ENCODE measurements at regions not wholly inside any gene's neighbourhood (a gene's known extent, or its start where the extent isn't known, plus 50 kb on each side); places are given as distances from the start of the nearest gene placed in this dataset.

GRCh38 chr12:118763234-118763633 is 218.1 kb upstream of the SRRM4 start:
- 0% methylated on average over 1 of the region's 1 CpG for WGBS (ENCODE audit: insufficient coverage, low coverage, missing lambda C conversion rate)
- no peaks in the 10 kb centered on the region for H3K36me3 ChIP-seq (ENCODE audit: control insufficient read depth, insufficient read depth, low read length)
- ATAC-seq (no peak), DNase-seq (ENCODE audit: extremely low read depth in 1 of 4, low spot score in 3 of 4) (no peak), FAIRE-seq (no peak)
- H3K4me1 ChIP-seq (replicated peaks in 1 of 2; ENCODE audit: control insufficient read depth in 2 of 2, insufficient read depth in 2 of 2, low read length in 2 of 2): no peaks in the 10 kb centered on the region
- no peaks in the 10 kb centered on the region for H4K20me1 ChIP-seq (replicated peaks; ENCODE audit: control insufficient read depth, insufficient read depth, low read length)
- H3K4me3 ChIP-seq: no peak overlapping the region
- no peaks in the 10 kb centered on the region for H3K9me3 ChIP-seq (replicated peaks; ENCODE audit: control insufficient read depth, insufficient read depth, low read depth, low read length)
- H3K9ac ChIP-seq (ENCODE audit: insufficient read depth in 1 of 2, low read depth in 2 of 2, low read length in 2 of 2): no peak overlapping the region
- H3K27ac ChIP-seq (ENCODE audit: extremely low read depth, low read depth, low read length): no peak overlapping the region
- TF ChIP-seq ETS2 (tag; IDR thresholded peaks at IDR 0.05; ENCODE audit: borderline replicate concordance, poor library complexity, severe bottlenecking): no peak
- no peak for TF ChIP-seq ESRRA (IDR thresholded peaks at IDR 0.05; ENCODE audit: borderline replicate concordance, low read depth)
- TF ChIP-seq TSC22D4 (tag; IDR thresholded peaks at IDR 0.05): no peak
- TF ChIP-seq NR0B1 (IDR thresholded peaks at IDR 0.05; ENCODE audit: partially characterized antibody): no peak
- TF ChIP-seq MITF (IDR thresholded peaks at IDR 0.05): no peak
- TF ChIP-seq NR1H2 (CRISPR knock-in tag; IDR thresholded peaks at IDR 0.05): no peak
- no peak for TF ChIP-seq PKNOX1 (IDR thresholded peaks at IDR 0.05)
- no peak for TF ChIP-seq ATF7 (IDR thresholded peaks at IDR 0.05)
- no peak for TF ChIP-seq ZNF12 (CRISPR knock-in tag; IDR thresholded peaks at IDR 0.05)
- no peak for TF ChIP-seq CBX2 (IDR thresholded peaks at IDR 0.05; ENCODE audit: insufficient read depth, low read length, poor library complexity, severe bottlenecking)
- TF ChIP-seq IRF2 (CRISPR knock-in tag; IDR thresholded peaks at IDR 0.05): no peak
- TF ChIP-seq SREBF1 (IDR thresholded peaks at IDR 0.05; ENCODE audit: borderline replicate concordance, low read depth, low read length): no peak
- TF ChIP-seq PHB2 (IDR thresholded peaks at IDR 0.05; ENCODE audit: low read depth): no peak
- TF ChIP-seq ZNF431 (CRISPR knock-in tag; IDR thresholded peaks at IDR 0.05): no peak
- no peak for TF ChIP-seq EWSR1 (IDR thresholded peaks at IDR 0.05; ENCODE audit: borderline replicate concordance, low read depth, partially characterized antibody)
- no peak for TF ChIP-seq PCBP2 (IDR thresholded peaks at IDR 0.05; ENCODE audit: low read depth, low read length, poor library complexity, severe bottlenecking)
- no peak overlapping the region for H3K4me2 ChIP-seq (ENCODE audit: insufficient read depth, low read length)
- H3K79me2 ChIP-seq (ENCODE audit: control insufficient read depth, insufficient read depth, low read length): no peaks in the 10 kb centered on the region
- ChIA-PET CTCF (ENCODE audit: low intra/inter-chr PET ratio) (no interaction called here), POLR2A (no interaction called here)
- no TSS peak for BruUV-seq (replicated peaks)
- no peaks in the 10 kb centered on the region for H3K9me1 ChIP-seq (ENCODE audit: control insufficient read depth, insufficient read depth, low read length)
- in situ Hi-C loops (cut with MboI) (no loop called here), intact Hi-C loops (cut with micrococcal nuclease) (no loop called here)
- H2AFZ ChIP-seq (ENCODE audit: low read depth, low read length): no peak overlapping the region
- no peaks in the 10 kb centered on the region for H3K27me3 ChIP-seq (ENCODE audit: control insufficient read depth in 2 of 2, insufficient read depth in 2 of 2, low read length in 2 of 2)
